ENCODE measurements at regions not wholly inside any gene's neighbourhood (a gene's known extent, or its start where the extent isn't known, plus 50 kb on each side); places are given as distances from the start of the nearest gene placed in this dataset.

DNA sequence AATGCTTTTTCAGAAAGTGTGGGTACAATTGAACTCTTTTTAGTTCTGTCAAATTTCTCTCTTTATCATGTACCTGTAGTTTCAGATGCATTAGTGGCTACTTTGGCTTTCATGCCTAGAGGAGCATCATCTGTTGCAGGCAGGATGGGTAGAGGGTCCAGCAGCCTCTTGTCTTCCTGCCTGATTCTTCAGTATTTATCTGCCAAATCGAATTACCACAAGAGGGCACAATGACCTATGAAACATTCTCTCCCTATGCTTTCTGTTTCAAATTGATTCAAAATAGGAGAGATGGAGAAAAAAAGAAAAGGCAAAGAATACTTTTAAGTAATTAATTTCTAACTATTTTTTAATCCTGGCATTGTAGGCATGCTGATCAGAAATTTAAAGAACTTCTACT, 477.2 kb downstream of the TRIB2 start:
- TF ChIP-seq, protein P1, sequence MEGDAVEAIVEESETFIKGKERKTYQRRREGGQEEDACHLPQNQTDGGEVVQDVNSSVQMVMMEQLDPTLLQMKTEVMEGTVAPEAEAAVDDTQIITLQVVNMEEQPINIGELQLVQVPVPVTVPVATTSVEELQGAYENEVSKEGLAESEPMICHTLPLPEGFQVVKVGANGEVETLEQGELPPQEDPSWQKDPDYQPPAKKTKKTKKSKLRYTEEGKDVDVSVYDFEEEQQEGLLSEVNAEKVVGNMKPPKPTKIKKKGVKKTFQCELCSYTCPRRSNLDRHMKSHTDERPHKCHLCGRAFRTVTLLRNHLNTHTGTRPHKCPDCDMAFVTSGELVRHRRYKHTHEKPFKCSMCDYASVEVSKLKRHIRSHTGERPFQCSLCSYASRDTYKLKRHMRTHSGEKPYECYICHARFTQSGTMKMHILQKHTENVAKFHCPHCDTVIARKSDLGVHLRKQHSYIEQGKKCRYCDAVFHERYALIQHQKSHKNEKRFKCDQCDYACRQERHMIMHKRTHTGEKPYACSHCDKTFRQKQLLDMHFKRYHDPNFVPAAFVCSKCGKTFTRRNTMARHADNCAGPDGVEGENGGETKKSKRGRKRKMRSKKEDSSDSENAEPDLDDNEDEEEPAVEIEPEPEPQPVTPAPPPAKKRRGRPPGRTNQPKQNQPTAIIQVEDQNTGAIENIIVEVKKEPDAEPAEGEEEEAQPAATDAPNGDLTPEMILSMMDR (IDR thresholded peaks at IDR 0.05; ENCODE audit: insufficient read depth, low read length): no peak
- TF ChIP-seq, protein P2, sequence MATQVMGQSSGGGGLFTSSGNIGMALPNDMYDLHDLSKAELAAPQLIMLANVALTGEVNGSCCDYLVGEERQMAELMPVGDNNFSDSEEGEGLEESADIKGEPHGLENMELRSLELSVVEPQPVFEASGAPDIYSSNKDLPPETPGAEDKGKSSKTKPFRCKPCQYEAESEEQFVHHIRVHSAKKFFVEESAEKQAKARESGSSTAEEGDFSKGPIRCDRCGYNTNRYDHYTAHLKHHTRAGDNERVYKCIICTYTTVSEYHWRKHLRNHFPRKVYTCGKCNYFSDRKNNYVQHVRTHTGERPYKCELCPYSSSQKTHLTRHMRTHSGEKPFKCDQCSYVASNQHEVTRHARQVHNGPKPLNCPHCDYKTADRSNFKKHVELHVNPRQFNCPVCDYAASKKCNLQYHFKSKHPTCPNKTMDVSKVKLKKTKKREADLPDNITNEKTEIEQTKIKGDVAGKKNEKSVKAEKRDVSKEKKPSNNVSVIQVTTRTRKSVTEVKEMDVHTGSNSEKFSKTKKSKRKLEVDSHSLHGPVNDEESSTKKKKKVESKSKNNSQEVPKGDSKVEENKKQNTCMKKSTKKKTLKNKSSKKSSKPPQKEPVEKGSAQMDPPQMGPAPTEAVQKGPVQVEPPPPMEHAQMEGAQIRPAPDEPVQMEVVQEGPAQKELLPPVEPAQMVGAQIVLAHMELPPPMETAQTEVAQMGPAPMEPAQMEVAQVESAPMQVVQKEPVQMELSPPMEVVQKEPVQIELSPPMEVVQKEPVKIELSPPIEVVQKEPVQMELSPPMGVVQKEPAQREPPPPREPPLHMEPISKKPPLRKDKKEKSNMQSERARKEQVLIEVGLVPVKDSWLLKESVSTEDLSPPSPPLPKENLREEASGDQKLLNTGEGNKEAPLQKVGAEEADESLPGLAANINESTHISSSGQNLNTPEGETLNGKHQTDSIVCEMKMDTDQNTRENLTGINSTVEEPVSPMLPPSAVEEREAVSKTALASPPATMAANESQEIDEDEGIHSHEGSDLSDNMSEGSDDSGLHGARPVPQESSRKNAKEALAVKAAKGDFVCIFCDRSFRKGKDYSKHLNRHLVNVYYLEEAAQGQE (IDR thresholded peaks at IDR 0.05; ENCODE audit: insufficient replicate concordance, low read depth): no peak
- no peak for TF ChIP-seq GABPA (IDR thresholded peaks at IDR 0.05; ENCODE audit: low read depth)
